Stimulated activated CD4-positive, alpha-beta T cell treated with anti-CD3 and anti-CD28 coated beads, TNF-alpha, amount 100 ng/mL, for 24 hours (primary cell): ENCODE measurements at regions not wholly inside any gene's neighbourhood (a gene's known extent, or its start where the extent isn't known, plus 50 kb on each side); places are given as distances from the start of the nearest gene placed in this dataset.
"Not testable (repeated sequence)": the region's sequence is repeated elsewhere in the genome, so short reads cannot be mapped to it uniquely, and the experiment has no call there.

Experiments used
- DNase-seq, 3 experiments: peaks; one replicate each; pipeline ENCODE4 v3.0.0-alpha.2; 2020; ENCODE audit warnings: low read depth in 3 of 3

GRCh38 chr20:30484009-30484748 is 773.3 kb upstream of the DEFB115 start:
- DNase-seq: no peak

- no peak for DNase-seq
Measured at GRCh38 chr20:30484749-30485070, 772.8 kb upstream of the DEFB115 start.

DNA sequence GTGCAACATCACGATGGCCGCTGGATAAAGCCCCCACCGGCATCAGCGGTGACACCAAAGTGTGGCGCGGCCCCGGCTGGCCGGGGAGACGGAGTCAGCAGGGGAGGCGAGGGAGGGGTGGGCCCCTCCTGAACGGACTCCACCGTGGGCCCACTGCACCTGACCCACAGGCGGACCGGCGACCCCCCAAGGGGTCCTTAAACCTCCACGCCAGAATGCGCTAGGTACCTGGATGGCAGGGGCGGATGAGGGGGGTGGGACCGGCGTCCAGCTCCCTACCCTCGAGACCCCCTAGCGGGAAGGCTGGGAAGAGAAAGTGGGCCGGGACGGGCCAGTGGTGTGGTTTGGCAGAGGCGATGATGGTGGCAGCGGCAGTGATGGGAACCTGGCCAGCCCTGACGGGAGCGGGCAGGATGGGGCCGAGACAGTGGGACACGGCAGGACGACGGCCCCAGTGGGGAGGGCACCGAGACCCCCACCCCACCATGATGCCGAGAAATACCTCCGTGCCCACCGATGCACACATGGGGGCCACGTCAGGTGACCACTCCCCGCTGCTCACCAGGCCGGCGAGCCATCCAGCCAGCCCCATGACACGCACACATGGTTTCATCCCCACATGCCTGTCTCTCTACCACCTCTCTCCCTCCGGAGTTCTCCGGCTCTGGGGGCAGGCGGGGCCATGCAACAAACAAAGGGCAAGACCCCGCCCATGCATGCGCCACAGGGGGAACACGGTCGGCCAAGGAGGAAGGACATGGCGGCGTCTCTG is 771.9 kb upstream of the DEFB115 start:
- DNase-seq: no peak

DNA sequence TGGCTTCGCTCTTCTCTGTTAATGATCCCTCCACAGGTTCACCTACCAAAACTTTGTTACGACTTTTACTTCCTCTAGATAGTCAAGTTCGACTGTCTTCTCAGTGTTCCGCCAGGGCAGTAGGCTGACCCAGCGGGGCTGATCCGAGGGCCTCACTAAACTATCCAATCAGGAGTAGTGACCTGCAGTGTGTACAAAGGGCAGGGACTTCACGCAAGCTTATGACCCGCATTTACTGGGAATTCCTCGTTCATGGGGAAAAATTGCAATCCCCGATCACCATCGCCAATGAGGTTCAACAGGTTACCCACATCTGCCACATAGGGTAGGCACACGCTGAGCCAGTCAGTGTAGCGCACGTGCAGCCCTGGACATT is 771.4 kb upstream of the DEFB115 start:
- DNase-seq: no peak

- not testable (repeated sequence) for DNase-seq
Measured at GRCh38 chr20:30487461-30487860, 770.0 kb upstream of the DEFB115 start.

- DNase-seq: no peak
Measured at GRCh38 chr20:30487947-30488926, 769.2 kb upstream of the DEFB115 start.

- DNase-seq: no peak
Measured at GRCh38 chr20:30488941-30489613, 768.4 kb upstream of the DEFB115 start.

- no peak for DNase-seq
Measured at GRCh38 chr20:30489614-30490003, 767.9 kb upstream of the DEFB115 start.

- DNase-seq: no peak
Measured at GRCh38 chr20:30491016-30491415, 766.4 kb upstream of the DEFB115 start.

DNA sequence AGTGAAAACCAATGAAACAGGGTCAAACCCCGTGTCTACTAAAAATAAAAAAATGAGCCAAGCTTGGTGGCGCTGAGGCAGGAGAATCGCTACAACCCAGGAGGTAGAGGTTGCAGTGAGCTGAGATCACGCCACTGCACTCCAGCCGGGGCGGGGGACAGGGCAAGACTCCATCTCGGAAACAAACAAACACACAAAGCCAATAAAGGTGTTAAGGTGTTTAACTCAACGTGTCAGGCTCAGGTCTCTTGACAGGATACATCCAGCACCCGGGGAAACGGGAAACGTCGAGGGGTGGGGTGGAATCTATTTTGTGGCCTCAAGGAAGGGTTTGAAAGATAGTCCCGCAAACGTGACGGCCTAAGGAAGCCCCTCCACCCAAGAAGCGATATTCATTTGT is 760.8 kb upstream of the DEFB115 start:
- not testable (repeated sequence) for DNase-seq

DNA sequence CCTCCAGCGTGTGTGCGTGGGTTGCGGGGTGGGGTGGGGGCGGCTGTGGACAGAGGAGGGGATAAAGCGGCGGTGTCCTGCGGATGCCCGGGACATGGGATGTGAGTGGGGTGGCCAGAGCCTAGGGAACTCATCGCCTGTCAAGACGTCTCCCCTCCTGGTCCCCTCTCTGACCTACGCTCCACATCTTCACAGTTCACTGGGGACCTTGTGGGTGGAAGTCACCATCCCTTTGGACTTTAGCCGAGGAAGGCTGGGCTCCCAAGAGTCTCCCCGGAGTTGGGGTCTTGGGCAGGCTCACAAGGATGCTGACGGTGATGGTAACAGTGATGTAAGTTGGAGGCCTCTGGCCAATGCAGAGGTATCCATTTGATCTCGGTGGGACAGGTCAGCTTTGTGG is 760.3 kb upstream of the DEFB115 start:
- not testable (repeated sequence) for DNase-seq

DNA sequence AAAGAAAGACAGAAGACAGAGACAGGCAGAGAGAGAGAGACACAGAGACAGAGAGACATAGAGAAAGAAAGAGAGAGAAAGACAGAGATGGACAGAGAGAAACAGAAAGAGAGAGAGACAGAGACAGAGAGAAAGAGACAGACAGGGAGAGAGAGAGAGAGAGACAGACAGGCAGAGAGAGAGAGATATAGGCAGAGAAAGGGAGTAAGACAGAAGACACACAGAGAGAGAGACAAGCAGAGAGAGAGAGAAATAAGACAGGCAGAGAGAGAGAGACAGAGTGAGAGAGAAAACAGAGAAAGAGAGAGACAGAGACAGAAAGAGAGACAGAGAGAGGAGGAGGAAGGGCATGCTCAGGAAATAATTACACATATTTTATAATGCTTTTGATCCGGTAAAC is 758.3 kb upstream of the DEFB115 start:
- no peak for DNase-seq

- DNase-seq: not testable (repeated sequence)
Measured at GRCh38 chr20:30499716-30500446, 757.6 kb upstream of the DEFB115 start.

DNA sequence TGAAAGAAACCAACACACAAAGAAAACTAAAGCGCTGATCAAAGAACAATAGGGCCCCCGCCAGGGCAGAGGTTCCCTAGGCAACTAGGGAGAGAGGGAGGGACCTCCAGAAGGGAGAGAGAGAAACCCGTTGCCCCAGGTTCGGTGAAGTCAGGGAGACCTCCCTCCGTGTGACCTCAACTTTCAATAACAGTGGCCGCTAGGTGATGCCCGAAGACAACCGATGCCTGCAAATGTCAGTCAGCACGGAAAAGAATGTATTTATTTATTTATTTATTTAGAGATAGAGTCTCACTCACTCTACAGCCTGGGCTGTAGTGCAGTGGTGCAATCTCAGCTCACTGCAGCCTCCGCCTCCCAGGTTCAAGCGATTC is 757.0 kb upstream of the DEFB115 start:
- DNase-seq: not testable (repeated sequence)

- DNase-seq: no peak
Measured at GRCh38 chr20:30500829-30501440, 756.5 kb upstream of the DEFB115 start.

GRCh38 chr20:30502670-30503069 is 754.8 kb upstream of the DEFB115 start:
- no peak for DNase-seq

DNA sequence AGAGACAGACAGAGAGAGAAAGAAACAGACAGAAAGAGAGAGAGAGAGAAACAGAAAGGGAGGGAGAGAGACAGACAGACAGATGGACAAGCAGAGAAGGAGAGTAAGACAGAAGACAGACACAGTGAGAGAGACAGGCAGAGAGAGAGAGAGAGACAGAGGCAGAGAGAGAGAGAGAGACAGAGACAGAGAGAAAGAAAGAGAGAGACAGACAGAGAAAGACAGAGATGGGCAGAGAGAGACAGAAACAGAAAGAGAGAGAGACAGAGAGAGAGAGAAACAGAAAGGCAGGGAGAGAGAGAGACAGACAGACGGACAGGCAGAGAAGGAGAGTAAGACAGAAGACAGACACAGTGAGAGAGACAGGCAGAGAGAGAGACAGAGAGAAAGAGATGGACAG is 754.3 kb upstream of the DEFB115 start:
- DNase-seq: not testable (repeated sequence)

- DNase-seq: no peak
Measured at GRCh38 chr20:30503992-30504570, 753.4 kb upstream of the DEFB115 start.

DNA sequence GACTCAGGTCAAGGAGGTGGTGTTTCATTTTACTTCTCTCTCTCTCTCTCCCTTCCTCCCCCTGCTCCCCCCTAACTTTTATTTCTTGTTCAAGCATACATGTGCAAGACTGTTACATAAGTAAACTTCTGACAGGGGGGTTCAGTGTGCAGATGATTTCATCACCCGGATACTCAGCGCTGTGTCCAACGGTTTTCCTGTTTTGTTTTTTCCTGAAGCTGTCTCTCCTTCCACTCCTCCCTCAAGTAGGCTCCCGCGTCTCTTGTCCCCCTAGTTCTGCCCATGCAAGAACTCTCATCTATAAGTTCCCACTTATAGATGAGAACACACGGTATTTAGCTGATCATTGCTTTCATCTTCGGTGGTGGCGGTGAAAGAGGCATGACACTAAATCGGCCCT is 751.9 kb upstream of the DEFB115 start:
- DNase-seq: no peak

GRCh38 chr20:30506100-30506499 is 751.4 kb upstream of the DEFB115 start:
- DNase-seq: no peak
